ENCODE measurements at regions not wholly inside any gene's neighbourhood (a gene's known extent, or its start where the extent isn't known, plus 50 kb on each side); places are given as distances from the start of the nearest gene placed in this dataset.

DNA sequence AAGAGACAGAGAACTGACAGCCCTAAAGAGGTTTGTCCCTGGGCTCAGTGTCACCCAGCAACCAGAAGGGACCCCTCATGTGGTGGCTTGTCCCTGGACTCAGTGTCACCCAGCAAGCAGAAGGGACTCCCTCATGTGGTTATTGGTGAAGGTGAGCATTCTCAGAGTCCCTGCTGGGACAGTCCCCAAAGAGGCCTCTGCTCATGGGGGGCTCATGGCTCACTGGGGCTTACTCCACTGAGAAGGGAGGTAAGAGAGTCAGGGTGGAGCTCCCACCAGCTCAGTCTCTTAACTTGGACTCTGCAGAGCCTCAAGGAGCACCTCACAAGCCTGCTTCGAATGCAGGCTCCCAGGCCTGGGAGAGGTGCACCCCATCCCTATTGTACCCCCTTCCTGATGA is 145.2 kb upstream of the COPS8 start:
- DNase-seq: no peak

DNA sequence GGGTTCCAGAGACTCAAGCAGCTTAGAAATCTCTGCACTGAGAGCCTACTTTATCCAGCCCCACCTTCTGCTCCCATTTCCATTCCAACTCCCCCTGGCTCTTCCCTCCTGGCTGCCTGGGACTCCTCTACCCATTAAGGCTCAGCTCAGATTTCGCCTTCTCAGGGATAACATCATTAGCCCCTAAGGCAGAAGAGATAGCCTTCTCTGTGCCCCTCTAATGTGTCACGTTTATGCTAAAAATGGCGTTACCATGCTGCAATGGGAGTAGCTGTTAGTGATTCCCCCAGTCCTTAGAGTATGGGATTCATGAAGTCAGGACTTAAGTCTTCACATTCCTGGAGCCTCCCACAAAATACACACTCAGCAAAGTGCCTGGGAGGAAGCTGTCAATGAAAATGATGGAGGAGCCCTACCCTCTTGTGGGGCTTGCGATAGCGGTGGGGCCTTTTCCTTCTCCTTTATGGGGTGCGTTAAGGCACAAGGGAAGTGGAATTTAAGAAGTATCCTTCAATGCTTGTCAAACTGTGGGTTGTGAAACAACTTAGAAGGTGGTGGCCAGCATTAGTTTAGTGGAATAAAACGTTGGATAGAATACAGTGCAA is 144.7 kb upstream of the COPS8 start:
- no peak for DNase-seq

DNA sequence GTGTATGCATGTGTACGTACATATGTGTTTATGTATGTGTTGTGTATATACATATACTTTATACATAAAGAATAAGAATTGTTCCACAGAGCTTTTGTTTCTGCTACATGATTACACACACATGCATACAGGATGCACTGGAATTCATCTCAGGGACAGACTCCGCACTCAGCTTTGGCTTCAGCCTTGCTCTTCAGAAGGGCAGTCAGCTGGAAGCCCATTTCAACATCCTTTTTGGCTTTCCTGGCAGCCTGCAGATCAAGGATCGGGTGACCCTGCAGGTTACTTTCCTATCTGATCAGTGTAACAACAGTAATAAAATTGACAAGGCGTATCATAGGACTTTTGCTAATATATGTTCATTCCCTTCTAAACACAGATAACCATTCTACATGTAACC is 144.1 kb upstream of the COPS8 start:
- no peak for DNase-seq

DNA sequence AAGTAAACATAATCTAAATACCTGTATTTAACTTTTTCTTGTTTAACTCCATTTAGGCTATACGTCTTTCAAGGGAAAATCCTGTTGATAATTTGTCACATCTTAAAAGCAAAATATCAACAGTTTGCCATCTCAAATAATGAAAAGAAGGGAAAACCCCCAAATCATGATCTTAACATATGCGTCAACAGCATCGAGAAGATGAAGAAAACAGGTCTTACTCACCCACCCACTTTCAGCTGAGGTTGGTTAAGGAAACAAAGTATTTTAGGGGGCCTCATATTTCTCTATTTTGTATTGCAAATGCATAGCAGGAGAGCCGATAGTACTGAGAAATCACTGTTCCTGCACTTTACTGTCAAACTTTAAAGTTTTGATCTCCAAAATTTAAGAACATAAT is 143.1 kb upstream of the COPS8 start:
- no peak for DNase-seq

DNA sequence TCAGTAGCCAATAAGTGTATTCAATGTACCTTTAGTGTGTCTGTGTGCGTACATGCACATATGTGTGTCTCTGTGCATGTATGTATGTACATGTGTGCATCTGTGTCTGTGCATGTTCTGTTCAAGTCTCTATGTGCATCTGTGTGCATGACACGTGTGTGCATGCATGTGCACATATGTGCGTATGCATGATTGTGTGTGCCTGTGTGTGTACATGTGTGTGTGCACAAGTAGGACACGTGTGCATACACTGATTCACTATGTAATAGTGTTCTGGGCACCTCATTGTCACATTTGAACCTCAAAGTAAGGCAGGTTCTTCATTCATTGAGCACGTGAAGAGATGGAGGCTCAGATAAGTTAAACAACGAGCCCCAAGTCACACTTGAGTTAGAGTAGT is 142.6 kb upstream of the COPS8 start:
- DNase-seq: no peak

DNA sequence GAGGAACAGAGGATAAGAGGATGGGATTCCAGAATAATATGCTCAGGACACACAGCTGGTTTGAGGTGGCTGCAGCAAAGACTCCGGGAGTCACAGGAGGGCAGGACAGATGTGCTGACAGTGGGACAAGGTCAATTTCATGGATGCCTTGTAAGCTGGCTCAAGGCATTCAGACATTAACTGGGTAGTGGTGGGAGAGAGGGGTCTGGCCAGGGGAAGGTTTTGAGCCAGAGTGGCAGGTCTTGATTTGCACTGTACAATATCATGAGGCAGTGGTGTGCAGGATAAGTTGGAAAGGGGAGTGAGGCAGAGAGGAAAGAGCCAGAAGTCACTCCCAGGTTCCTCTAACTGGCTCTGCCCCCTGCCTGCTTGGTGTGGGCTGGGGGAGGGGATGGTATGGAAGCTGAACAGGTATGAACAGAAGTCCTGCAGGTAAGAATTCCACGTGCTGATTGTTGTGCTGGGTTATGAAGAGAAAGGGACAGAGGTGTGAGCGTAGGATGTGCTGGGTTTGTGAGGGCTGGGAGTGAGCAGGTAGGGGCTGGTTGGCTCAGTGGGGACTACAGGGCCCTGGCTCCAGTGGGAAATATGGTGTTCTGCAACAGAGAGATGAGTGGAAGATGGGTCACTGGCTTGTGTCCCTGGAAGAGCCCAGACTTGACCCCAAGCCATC is 141.7 kb upstream of the COPS8 start:
- no peak for DNase-seq

DNA sequence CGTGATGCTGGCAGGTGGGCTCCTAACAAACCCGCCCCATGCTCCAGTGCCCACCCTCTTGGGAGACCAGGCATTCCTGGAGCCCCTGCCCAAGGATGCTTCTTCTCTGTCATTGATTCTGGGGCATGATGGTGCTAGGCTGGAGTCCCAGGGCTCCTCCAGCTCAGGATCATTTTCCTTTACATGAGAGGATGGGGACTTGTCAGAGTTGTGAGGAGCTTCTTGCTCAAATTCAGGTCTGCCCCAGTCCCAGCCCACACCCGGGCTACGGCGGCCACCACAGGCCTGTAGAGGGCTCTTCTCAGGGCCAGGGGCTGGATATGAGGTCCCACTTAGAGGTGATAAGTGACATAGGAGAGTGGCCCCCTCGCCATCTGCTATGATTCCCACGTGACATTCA is 141.1 kb upstream of the COPS8 start:
- DNase-seq: no peak

DNA sequence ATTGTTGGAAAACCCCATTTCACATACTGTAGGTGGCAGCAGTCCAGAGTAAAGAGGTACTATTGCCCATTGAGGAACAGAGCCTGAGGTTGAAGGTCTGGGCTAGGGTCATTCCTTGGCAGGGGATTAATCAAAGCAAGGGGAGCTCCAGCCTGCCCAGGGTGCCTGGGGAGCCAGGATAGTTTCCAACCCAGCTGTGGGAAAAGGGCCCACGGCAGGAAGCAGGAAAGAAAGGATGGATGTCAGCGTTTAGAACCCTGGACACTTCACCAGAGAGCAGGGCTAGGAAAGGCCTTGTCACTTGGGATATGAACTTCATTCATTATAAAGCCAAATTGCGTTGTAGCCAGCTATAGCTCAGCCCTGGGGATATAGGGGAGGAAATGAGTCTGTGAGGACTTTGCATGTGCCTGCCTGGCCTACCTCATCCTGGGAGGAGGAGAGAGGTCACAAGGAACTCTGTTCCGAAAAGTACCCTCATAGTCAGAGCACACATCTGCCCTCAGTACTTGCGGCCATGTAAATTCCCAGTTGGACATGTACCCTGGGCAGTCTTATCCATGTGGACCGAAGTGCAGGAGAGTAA is 140.2 kb upstream of the COPS8 start:
- DNase-seq: no peak

DNA sequence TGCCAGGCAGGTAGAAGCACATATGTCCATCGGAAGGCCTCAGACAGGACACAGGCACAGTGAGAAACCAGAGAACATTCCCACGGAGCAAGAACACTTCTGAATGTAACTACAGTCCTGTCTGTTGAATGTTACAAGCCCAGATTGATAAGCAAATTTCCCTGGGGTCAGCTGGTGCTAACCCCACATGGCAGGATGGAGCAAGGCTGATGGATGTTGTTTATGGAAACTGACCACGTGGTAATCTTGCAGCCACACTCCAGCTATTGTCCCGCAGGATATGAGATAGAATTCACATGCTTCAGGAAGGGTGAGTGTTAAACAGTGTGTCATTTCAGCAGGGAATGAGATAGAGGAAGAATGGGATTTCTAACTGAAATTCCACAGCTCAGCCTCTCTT is 138.8 kb upstream of the COPS8 start:
- DNase-seq: no peak

DNA sequence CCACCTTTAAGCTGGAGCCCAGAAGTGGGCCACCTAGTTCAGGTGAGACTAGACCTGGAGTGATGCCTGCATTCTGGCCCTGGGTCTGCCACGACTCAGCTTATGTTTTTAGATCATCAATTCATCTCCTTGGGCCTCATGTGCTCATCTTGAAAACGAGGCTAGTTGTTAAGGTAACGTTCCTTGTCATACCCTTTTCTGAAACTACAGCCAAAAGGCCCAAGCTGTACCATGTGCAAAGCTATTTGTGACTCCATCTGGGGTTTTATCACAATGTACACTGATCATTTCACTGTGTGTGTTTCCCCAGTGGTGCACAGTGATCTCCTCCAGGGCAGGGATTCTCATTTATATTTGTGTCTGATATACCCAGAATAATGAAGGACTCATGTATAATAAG is 138.4 kb upstream of the COPS8 start:
- DNase-seq: no peak

DNA sequence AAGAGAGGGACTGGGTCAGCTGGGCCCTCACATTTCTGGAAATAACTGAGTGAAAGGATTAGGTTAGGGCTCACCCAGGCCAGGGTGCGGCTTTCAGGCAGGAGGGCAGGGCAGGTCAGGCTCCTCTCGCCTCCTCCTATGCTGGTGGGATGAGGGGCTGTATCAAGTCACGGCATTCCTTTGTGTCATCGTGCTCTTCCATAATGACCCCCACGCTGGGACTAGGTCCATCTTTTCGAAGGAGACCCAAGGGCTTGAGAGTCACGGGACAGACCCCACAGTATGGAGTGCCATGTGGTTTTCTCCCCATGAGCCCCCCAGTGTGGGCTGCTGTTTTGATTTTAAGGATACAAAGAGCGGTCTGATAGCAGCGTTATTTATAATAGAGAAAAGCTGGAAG is 137.8 kb upstream of the COPS8 start:
- no peak for DNase-seq

DNA sequence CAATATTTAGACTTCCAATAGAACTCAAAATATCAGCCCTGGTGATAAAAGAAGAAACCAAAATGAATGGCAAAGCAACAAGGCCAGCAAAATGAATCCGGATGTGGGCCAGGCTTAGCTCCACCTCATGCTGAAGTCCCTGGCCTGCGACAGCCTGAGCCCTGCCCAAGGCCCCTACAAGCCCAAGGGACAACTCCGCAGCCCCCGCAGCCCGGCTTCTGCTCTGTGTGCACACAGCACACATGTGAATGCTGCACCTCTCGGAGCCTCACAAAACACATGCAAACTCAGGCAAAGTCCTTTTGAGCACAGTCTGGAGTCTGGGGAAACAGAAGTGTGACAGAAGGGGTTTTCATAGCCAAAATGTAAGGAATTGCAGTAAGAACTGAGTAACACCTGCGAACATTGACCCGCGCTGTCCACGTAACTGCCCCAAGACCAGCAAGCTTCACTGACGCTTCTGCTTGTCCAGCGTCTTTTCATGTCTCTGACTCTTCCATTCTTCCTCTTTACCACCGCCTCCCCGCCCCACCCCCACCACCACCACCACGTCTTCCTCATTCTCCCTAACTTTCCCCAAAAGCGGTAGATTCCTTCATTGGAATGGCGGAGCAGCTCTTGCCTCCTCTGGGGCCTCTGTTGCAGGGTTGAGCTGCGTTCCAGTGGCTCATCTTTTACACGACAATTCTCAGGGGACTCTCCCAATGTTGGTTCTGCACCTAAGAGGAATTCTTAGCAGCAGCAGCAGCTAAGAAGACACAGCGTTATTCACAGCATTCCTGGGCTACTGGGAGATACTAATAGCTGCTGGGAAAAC is 136.4 kb upstream of the COPS8 start:
- no peak for DNase-seq

DNA sequence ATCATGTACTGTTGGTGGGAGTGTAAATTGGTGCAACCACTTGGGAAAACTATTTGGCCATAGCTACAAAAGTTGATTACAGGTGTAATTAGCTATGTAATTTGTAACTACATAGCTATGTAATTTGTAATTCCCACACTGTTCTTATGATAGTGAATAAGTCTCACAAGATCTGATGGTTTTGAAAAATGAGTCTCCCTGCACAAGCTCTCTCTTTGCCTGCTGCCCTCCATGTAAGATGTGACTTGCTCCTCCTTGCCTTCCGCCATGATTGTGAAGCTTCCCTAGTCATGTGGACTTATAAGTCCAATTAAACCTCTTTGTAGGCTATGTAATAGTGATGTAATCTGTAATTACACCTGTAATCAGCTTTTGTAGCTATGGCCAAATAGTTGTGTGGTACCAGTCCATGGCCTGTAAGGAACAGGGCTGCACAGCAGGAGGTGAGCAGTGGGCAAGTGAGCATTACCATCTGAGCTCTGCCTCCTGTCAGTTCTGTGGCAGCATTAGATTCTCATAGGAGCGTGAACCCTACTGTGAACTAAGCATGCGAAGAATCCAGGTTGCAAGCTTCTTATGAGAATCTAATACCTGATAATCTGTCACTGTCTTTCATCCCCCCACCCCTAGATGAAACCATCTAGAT is 133.7 kb upstream of the COPS8 start:
- DNase-seq: no peak

DNA sequence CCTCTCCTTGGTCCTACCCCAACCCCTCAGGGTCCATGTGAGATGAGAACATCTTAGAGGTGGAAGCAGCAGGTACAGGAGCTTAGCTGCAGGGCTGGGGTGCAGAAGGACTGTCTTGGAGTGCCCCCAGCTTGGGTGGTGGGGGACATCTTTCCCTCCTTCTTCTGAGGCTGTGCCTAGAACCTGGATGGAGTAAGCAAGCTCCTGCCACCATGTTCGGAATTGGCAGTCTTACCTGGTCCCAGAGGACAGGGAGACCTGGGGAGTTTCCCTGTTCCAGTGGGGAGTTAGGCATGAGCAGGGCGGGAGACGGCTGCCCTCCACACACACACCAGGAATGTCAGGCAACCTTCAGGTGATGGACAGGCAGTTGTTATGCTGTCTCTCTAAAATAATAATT is 131.0 kb upstream of the COPS8 start:
- DNase-seq: no peak

DNA sequence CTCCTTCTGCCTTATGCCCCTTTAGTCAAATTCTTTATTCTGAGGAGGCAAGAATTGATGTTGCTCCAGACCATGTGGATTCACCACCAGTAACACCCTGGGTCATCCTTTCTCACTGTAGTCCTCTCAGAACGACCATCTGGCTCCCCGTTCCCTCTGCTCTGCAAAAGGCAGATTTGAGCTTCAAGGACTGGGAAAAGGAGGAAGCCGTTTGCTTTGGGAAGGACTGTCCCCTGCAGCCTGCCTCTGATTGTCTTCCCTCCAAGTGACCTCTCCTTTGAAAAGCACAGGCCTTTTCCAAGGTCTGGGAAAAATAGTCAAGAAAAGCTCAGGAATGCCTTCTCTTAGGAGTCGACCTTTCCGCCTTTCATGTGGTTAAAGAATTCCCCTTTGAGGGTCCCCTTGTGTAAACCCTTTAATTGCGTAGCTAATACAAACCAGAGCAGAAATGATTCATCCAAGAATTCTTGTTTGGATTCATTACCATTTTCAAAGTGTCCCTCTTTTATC is 130.1 kb upstream of the COPS8 start:
- DNase-seq: no peak

DNA sequence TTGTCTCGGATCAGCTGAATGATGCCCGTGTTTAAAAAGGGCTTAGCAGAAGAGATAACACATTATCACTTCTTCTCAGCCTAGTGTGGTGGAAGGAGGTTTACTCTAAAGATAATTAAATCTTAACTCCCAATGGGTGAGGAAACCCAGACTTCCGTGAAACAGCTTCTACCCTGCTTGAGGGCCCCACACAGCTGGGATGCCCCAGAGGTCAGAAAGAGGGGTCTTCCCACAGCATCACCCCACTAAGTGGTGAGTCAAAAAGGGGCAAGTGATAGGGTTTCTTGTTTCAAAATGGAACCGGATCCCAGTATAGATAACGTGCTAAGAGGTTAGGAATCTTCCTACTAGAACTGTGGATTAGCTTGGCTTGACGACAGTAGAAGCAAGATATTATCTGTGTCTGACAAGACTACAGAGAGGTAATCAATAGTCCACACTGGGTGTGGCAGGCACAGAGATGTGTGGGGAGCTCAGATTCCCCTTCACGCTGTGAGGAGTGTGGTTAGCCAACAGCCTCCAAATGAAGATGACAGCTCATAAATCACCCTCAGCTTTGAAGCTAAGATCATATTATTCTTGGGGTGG is 129.6 kb upstream of the COPS8 start:
- no peak for DNase-seq

DNA sequence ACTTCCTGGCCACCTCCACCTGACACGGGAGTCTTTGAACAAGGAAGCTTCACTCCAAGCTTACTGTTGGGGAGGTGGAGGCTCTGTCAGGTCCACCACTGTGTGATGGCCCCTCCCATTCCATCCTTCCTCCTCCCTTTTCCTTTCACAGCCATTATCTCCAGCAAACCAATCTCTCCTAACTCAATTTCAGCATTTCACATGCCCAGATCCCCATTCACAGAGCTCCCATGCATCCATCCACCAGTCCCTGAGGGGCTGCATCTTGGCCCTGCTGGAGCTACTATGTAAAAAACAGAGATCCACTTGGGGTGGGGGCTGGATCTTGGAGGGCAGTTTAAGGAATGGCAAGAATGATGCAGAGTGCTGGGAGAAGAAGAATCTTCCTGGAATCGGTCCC is 129.0 kb upstream of the COPS8 start:
- DNase-seq: no peak

DNA sequence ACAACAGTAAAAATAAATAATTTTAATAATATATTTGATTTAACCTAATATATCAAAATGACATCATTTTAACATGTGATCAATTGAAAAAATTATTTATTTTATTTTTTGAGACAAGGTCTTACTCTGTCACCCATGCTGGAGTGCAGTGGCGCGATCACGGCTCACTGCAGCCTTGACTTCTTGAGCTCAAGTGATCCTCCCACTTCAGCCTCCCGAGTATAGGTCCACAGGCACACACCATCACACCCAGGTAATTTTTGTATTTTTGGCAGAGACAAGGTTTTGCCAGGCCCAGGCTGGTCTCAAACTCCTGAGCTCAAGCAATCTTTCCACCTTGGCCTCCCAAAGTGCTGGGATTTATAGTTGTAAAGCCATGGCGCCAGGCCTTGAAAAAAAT is 126.7 kb upstream of the COPS8 start:
- no peak for DNase-seq

DNA sequence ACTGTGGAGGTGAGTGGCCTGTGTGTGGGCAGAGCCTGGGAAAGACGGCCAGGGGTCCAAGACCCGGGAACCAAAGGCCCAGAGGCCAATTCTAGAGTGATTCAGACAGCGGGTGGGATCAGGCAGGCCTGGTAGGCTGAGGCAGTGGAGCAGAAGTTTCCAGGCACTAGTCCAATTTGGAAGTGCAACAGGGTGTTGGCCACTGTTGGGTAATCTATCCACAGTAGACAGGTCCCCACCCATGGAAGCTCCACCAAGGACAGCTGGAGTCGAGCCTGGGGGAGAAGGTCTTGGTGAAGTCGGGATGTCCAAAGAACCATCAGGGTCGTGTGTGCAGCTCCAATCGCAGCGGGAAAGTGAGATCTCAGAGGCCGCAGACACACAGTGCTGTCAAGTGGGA is 125.8 kb upstream of the COPS8 start:
- DNase-seq: no peak

DNA sequence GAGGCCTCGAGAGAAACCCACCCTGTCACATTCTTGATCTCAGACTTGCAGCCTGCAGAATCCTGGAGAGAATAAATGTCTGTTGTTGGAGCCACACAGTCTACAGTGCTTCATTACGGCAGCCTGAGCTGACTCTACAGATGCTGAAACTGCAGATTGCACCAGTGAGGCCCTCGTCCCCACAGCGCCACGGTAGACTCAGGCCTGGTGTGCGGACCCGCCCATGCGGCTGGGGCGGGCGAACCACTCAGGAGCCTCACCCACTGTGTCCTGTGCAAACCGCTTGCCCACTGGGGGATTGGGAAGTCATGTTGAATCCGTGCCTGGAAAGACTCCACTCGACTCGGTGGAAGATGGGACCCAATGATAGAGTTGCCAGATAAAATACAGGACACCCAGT is 125.2 kb upstream of the COPS8 start:
- no peak for DNase-seq

DNA sequence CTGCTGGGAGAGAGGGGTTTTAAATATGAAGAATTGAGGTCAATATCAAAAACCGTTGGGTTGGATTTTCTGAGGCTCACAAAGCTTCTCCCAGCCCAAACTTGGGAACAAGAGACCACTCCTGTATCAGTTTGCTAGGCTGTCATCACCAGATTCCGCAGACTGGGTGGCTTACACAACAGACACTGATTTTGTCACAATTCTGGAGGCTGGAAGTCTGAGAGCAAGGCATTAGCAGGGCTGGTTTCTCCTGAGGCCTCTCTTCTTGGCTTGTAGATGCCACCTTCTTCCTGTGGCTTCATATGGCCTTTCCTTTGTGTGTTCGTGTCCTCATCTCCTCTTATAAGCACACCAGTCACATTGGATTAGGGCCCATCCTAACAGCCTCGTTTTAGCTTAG is 122.9 kb upstream of the COPS8 start:
- DNase-seq: no peak

DNA sequence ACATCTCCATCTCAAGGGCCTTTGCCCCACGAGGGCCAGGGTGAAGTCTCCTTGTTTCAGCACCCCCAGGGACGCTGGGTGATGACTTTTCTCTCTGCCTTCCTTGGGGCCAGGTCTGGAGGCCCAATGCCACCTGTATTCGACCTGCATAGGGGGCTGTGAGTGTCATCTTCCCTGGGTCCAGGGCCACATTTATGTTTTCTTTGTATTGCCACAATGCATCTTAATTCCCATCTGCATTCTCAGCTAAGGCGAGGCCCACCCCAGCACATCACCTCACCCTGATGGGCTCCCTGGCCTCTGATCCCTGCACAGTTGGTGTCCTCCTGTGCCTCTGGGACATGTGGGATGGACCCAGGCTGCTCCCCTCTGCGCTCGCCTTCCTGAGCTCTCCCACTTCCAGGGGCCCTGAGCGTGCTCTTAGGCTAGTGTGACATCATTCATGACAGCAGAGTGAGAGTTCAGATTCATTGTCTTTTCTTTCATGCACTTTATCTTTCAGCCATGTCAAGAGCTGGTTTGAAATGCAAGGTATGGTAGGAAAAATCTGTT is 122.0 kb upstream of the COPS8 start:
- no peak for DNase-seq

DNA sequence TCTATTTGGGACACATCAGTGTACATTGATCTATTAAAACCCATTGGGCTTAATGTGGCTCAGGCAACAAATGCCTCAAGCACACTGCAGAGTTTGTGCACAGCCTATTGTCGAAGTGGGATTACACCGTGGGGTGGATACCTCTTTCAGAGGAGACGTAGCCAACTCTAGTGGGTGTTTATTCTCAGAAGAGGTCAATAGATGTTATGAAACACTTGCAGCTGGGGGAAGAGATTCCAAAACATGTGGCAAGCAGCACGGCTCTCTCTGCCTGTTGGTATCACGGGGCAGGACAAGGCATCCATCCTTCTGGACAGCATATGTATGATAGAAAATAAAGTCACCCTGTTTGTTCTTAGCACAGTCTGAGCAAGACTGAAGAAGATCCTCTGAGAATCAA is 121.4 kb upstream of the COPS8 start:
- no peak for DNase-seq
